K562 (cell line): ENCODE measurements at regions not wholly inside any gene's neighbourhood (a gene's known extent, or its start where the extent isn't known, plus 50 kb on each side); places are given as distances from the start of the nearest gene placed in this dataset.
A peak's percentile ranks its signal among the peaks of the same experiment; 100 is the strongest.

ENCODE experiments used
- ATAC-seq: fragments of 200-7000 bp; cut with Tn5 transposase; 3 replicates; pipeline ENCODE4 v1.9.1; 2020; ENCODE audit warnings: moderate library complexity
- BruUV-seq: library from RNA; stranded (reverse); fragments of 400-500 nt; replicated peaks from 2 replicates; lab custom pipeline; 2021; lab: Mats Ljungman, UMichigan
- CTCF ChIA-PET: fragments of 300-600 bp; formaldehyde crosslinking; extraction: SDS; loops from one replicate; lab custom pipeline; 2021; ENCODE audit warnings: low intra/inter-chr PET ratio; lab: Yijun Ruan, JAX
- POLR2A ChIA-PET: fragments of 300-600, 350-650 bp; sonication (Branson Sonifier 250); formaldehyde crosslinking; extraction: SDS; loops from one replicate; lab custom pipeline; 2021; ENCODE audit warnings: antibody characterized with exemption, inconsistent platforms; lab: Yijun Ruan, JAX
- DNase-seq, 4 experiments: peaks; one replicate each; pipeline versions ENCODE4 v3.0.0 to v3.0.0-alpha.2; 2011 to 2018; ENCODE audit warnings: low spot score in 3 of 4, mixed read lengths in 3 of 4; ENCODE audit errors: extremely low read depth in 1 of 4
- FAIRE-seq: peaks from 2 replicates; lab custom pipeline; 2011; peaks lifted over from hg19 to GRCh38; lab: Jason Lieb, UNC
- H2AFZ ChIP-seq: 2 replicates; pipeline ENCODE4 v1.6.0; 2011; ENCODE audit warnings: low read depth, low read length, control low read depth, inconsistent platforms
- H3K27ac ChIP-seq: fragments of 200-600 bp; 3 replicates; pipeline ENCODE4 v1.8.0; 2011; ENCODE audit warnings: low read depth, mild to moderate bottlenecking, control low read depth, inconsistent platforms, low read length, moderate library complexity, mixed read lengths; ENCODE audit errors: extremely low read depth
- H3K27me3 ChIP-seq, 2 experiments: fragments of 300-600 bp in 1 of 2; 2 replicates in 1 of 2; 3 replicates in 1 of 2; pipeline versions ENCODE4 v1.6.0 to v1.8.0; 2011; ENCODE audit warnings: inconsistent platforms in 2 of 2, low read length in 2 of 2, mild to moderate bottlenecking in 1 of 2, mixed read lengths in 1 of 2, moderate library complexity in 1 of 2; ENCODE audit not compliant: control insufficient read depth in 2 of 2, insufficient read depth in 2 of 2
- H3K36me3 ChIP-seq: fragments of 300-600 bp; 3 replicates; pipeline ENCODE4 v1.8.0; 2011; ENCODE audit warnings: mild to moderate bottlenecking, low read length, inconsistent platforms; ENCODE audit not compliant: control insufficient read depth, insufficient read depth
- H3K4me1 ChIP-seq, 2 experiments: fragments of 200-600 bp in 1 of 2; replicated peaks in 1 of 2; 2 replicates in 1 of 2; 3 replicates in 1 of 2; pipeline versions ENCODE4 v1.5.1 to v1.8.0; 2011; ENCODE audit warnings: inconsistent platforms in 2 of 2, low read length in 2 of 2, mild to moderate bottlenecking in 1 of 2, mixed read lengths in 1 of 2, moderate library complexity in 1 of 2; ENCODE audit not compliant: control insufficient read depth in 2 of 2, insufficient read depth in 2 of 2
- H3K4me2 ChIP-seq: 2 replicates; pipeline ENCODE4 v1.6.1; 2011; ENCODE audit warnings: low read length, control low read depth, inconsistent platforms, mixed read lengths; ENCODE audit not compliant: insufficient read depth
- H3K4me3 ChIP-seq: fragments of 200-600 bp; sonication (generic), shearing (Covaris generic); 2 replicates; pipeline ENCODE4 v1.5.1; 2016; ENCODE audit warnings: control low read depth, inconsistent platforms
- H3K79me2 ChIP-seq: fragments of 200-600 bp; 3 replicates; pipeline ENCODE4 v1.8.0; 2011; ENCODE audit warnings: low read length, inconsistent platforms; ENCODE audit not compliant: control insufficient read depth, insufficient read depth
- H3K9ac ChIP-seq, 2 experiments: 2 replicates each; pipeline versions ENCODE4 v1.6.0 to v1.6.1; 2011; ENCODE audit warnings: low read depth in 2 of 2, low read length in 2 of 2, control low read depth in 1 of 2, inconsistent platforms in 1 of 2, mild to moderate bottlenecking in 1 of 2, mixed read lengths in 1 of 2; ENCODE audit not compliant: insufficient read depth in 1 of 2
- H3K9me1 ChIP-seq: one replicate; pipeline ENCODE4 v1.6.0; 2011; ENCODE audit warnings: inconsistent platforms, mild to moderate bottlenecking, low read length, moderate library complexity; ENCODE audit not compliant: control insufficient read depth, insufficient read depth
- H3K9me3 ChIP-seq: replicated peaks from 2 replicates; pipeline ENCODE4 v1.5.1; 2011; ENCODE audit warnings: low read depth, low read length, inconsistent platforms; ENCODE audit not compliant: control insufficient read depth, insufficient read depth
- H4K20me1 ChIP-seq: replicated peaks from 2 replicates; pipeline ENCODE4 v1.6.1; 2011; ENCODE audit warnings: low read length, inconsistent platforms, mixed read lengths; ENCODE audit not compliant: control insufficient read depth, insufficient read depth
- ASH1L ChIP-seq: fragments of 450-650 bp; IDR thresholded peaks from 2 replicates; pipeline ENCODE4 v1.6.1; 2018; ENCODE audit warnings: borderline replicate concordance, mild to moderate bottlenecking, low read depth; ENCODE audit not compliant: partially characterized antibody
- WGBS: fragments of 100-300 bp; shearing (Covaris generic); methylation state at CpG from one replicate; pipeline ENCODE4 v1.1.6; 2016; ENCODE audit warnings: low coverage, mixed read lengths; ENCODE audit not compliant: insufficient coverage; ENCODE audit errors: missing lambda C conversion rate; 5-methylcytosine and 5-hydroxymethylcytosine counted together
- in situ Hi-C: fragments of 300-500 bp; cut with MboI; formaldehyde crosslinking; loops from 4 replicates; pipeline ENCODE4 v1.15.0; 2018; ENCODE audit warnings: inconsistent platforms, mixed read lengths
- intact Hi-C: fragments of 100-400 bp; cut with micrococcal nuclease; formaldehyde crosslinking; loops from 2 replicates; pipeline ENCODE4 v1.14.2; 2022
- TF ChIP-seq, protein P1 (sequence below), 3 experiments: IDR thresholded peaks in 2 of 3; conservative IDR thresholded peaks in 1 of 3; 2 replicates each; pipeline ENCODE4 v1.5.1; 2011 to 2012; ENCODE audit warnings: low read length in 3 of 3, mild to moderate bottlenecking in 3 of 3, control low read depth in 2 of 3, improper control_type of control experiment in 1 of 3, inconsistent platforms in 1 of 3, low read depth in 1 of 3, mixed read lengths in 1 of 3, moderate library complexity in 1 of 3; ENCODE audit not compliant: insufficient read depth in 2 of 3

DNA sequence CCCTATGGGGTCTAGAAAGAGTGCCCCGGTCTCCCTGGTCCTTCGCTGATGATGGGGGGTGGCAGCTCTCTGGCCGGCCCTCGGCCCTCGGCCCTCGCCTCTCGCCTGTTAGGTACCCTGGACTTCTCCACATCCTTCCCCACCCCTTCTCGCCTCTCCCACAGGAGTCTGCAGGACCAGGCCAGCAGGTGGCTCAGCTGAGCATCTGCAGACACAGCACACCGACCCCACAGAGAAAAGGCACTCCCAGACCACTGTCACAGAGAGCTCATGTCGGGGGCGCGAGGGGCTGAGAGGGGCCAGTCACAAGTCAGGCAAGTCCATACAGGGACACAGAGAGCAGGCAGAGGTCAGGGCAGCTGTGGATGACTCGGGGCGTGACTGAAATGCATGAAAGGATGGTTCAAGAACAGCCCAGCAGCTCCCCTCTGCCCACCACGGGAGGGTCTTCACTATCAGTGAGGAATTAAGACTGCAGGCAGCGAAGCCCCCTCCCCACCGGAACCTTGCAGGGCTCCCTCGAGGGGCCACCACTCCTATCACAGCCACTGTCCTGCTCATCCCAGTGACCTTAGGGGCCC, 181.7 kb upstream of the NSMCE3 start:
- no peaks in the 10 kb centered on the region for H3K36me3 ChIP-seq
- no peaks in the 10 kb centered on the region for H3K79me2 ChIP-seq
- FAIRE-seq (no peak), DNase-seq (peak in 1 of 4 experiments; percentile 14), ATAC-seq (peak; percentile 72)
- CTCF ChIA-PET = no interaction called here
- H3K27ac ChIP-seq = no peak overlapping the region
- no peaks in the 10 kb centered on the region for H3K4me1 ChIP-seq
- in situ Hi-C loops (no loop called here), intact Hi-C loops (no loop called here)
- H4K20me1 ChIP-seq = no peaks in the 10 kb centered on the region
- H3K27me3 ChIP-seq = peaks cover 0 to 10% of the 10 kb centered on the region in 2 experiments; a peak in 1 of 5 replicates
- no peak overlapping the region for H2AFZ ChIP-seq
- TF ChIP-seq, protein P1, sequence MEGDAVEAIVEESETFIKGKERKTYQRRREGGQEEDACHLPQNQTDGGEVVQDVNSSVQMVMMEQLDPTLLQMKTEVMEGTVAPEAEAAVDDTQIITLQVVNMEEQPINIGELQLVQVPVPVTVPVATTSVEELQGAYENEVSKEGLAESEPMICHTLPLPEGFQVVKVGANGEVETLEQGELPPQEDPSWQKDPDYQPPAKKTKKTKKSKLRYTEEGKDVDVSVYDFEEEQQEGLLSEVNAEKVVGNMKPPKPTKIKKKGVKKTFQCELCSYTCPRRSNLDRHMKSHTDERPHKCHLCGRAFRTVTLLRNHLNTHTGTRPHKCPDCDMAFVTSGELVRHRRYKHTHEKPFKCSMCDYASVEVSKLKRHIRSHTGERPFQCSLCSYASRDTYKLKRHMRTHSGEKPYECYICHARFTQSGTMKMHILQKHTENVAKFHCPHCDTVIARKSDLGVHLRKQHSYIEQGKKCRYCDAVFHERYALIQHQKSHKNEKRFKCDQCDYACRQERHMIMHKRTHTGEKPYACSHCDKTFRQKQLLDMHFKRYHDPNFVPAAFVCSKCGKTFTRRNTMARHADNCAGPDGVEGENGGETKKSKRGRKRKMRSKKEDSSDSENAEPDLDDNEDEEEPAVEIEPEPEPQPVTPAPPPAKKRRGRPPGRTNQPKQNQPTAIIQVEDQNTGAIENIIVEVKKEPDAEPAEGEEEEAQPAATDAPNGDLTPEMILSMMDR (IDR thresholded peaks at IDR 0.05 in 2 of 3, conservative IDR thresholded peaks at IDR 0.05 in 1 of 3; ENCODE audit: insufficient read depth in 2 of 3, low read depth in 1 of 3, low read length in 3 of 3) = peak in 2 of 3 experiments; percentile 6 to 32; a peak in 1 of 6 replicates
- no peak for TF ChIP-seq ASH1L
- no peak overlapping the region for H3K9ac ChIP-seq
- WGBS = 1% methylated on average over 16 of the region's 18 CpGs
- no peak overlapping the region for H3K4me3 ChIP-seq
- POLR2A ChIA-PET = interaction anchor here (0.9 to 1.1 kb wide), 2 partner anchors 10 to 13 kb away, joined by 3 to 4 read pairs; no protein-coding TSS in a partner anchor
- no peak overlapping the region for H3K4me2 ChIP-seq
- BruUV-seq = no TSS peak
- H3K9me3 ChIP-seq = no peaks in the 10 kb centered on the region
- no peaks in the 10 kb centered on the region for H3K9me1 ChIP-seq
